ENCODE measurements at regions not wholly inside any gene's neighbourhood (a gene's known extent, or its start where the extent isn't known, plus 50 kb on each side); places are given as distances from the start of the nearest gene placed in this dataset.
"Not testable (repeated sequence)": the region's sequence is repeated elsewhere in the genome, so short reads cannot be mapped to it uniquely, and the experiment has no call there.

DNA sequence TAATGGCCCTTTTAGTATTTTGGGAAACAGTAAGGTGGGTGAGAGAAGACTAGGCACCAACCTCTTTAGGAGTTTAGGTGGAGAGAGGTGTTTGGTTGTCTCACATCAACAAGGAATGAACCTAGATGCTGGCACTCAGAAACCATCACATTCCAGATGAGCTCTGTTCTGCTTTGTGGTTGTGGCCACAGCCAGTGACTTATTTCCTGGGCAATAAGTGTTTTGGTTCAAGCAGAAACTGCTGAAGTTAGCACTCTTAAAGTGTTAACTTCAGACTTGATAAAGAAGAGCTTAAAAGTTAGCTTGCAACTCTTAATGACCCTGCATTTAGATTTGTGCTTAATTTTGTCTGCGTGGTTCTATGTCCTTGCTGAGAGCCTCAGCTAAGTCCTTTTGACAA is 929.2 kb downstream of the SLC4A3 start:
- DNase-seq (ENCODE audit: low read depth) = no peak

DNA sequence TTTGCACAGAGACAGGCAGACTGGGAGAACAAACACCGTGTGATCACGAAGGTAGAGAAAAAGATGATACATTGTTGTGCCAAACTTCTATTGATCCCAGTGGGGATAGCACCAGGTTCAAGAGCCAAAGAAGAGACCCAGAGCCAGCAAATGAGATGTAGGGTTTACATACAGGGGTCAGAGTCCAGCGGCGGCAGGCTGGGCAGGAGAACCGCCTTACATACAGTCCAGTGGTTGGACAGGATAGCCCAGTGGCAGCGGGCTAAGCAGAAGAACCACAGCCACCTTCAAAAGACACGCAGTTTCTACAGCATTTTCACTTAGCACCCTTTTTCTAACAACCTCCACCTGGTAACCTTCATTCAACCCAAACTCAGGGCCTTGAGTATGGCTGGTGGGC is 932.8 kb downstream of the SLC4A3 start:
- DNase-seq (ENCODE audit: low read depth) = no peak

DNA sequence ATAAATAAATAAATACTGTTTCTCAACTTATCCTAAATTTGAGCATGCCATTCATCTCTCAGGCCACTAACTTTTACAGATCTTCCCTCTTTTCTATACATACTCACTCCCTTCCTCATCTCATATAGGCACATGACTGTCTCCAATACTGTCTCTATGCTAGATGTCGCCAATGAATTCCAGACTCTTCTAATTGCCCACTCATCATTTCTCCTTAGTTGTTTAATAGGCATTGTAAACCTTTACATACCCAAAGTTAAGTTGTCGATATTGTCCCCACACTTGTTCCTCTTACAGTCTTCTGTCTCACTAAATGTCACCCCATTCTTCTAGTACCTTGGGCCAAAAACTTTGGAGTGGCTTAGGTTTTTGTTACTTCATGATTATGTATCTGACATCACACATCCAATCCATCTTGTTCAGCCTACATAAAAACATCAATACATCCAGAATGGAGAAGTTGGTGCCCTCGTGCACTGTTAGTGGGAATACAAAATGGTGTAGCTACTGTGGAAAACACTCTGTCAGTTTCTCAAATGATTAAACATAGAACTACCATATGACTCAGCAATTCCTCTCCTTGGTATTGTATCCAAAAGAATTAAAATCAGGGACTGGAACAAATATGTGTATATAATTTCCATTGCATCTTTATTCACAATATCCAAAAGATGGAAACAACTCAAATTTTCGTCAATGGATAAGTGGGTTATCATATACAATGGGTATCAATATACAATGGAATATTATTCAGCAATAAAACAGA is 935.1 kb downstream of the SLC4A3 start:
- DNase-seq (ENCODE audit: low read depth) = no peak

DNA sequence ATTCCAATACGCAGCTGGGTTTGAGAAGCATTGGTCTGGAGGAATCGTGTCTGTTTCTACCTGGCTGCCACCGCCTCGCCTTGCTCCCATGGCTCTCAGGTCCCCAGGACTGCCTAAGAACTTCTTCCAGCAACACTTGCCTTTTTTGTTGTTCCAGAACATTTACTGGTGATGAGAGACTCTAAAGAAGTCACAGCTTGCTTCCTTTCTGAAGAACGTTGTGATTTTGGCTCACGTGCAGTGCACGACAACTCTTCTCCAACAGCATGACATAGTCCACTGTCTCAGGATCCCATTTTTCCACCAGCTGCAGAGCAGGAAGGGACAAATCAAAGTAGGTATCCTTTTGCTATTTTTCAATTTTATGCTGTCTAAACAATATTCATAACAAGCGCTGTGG is 940.9 kb downstream of the SLC4A3 start:
- DNase-seq (ENCODE audit: low read depth) = no peak

GRCh38 chr2:220569112-220569897 is 941.9 kb downstream of the SLC4A3 start:
- no peak for DNase-seq (ENCODE audit: low read depth)

DNA sequence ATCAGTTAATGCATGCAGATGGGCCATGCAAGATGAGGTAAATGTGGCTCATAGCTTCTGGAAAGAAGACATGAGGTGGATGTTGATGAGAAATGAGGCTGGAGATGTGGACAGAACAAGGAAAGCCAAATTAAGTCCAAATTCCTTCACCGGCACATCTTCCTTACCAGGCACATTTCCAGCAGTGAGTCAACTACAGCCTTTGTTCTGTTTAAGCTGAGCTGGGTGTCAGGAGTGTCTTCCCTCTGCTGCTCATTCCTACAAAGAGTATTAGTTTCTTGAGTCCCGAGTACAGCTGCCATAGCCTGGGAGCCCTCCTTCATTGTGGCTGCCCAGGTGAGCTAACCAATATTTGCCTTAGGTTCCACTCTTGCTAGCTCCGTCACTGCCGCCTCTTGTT is 945.0 kb downstream of the SLC4A3 start:
- no peak for DNase-seq (ENCODE audit: low read depth)

DNA sequence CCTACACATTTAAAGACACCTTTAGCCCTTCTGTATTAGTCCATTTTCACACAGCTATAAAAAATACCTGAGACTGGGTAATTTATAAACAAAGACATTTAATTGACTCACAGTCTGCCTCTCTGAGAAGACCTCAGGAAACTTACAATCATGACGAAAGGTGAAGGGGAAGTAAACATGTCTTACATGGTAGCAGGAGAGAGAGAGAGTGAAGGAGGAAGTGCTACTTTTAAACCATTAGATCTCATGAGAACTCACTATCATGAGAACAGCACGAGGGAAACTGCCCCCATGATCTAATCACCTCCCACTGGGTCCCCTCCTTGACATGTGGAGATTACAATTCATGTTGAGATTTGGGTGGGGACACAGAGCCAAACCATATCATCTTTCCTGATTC is 946.6 kb downstream of the SLC4A3 start:
- no peak for DNase-seq (ENCODE audit: low read depth)

DNA sequence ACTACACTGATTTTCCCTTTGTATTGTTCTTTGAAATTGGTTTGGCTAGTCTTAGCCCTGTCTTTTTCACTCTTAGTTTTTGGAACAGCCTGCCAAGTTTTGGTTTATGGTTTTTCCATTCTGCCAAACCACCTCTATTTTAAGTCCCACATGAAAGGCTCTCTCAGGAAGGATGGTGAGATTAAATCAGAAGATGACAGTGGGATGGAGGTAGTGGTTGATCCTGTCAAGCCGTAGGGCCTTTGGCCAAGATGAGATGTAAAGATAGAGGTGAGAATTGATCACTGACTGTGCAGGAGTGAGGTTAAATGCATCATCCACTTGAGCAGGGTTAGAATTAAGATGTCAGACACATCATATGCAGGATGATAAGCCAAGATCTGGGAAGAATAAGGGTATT is 948.5 kb downstream of the SLC4A3 start:
- DNase-seq (ENCODE audit: low read depth) = no peak

DNA sequence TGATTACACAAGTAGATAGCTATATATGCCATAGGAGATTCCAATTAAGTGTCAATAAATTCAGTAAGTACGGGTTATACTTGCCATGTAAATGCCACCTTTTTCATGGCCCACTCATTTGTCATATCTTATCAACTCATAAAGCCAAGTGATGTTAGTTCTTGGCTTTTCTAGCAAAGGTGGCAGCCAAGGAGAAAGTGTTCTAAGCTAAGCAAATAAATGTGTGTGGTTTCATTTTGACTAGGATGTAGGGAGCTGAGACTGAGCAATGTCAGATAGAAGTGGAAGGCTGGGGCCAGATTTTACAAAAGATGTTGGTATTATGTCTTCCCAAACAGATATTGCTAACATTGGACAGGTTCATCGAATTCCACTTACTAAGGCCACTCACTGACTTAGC is 952.0 kb downstream of the SLC4A3 start:
- no peak for DNase-seq (ENCODE audit: low read depth)

DNA sequence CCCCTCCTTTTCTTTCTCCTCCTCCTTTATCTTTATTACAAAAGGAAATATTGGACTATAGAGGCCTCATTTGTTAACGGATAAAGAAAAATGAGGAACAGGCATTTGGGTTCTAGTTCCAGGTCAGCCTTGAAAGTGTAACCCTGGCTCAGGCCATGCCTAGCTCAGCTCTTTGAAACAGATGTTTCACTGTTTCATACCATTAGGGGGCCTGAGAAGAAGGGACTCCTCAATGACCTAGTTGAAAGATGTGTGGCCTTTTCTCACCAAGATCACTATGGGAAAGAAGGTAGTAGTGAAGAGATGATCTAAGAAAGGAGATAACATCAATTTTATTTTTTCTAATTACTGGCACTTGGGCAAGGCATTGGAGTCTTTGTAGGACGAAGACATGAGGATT is 952.7 kb downstream of the SLC4A3 start:
- no peak for DNase-seq (ENCODE audit: low read depth)

DNA sequence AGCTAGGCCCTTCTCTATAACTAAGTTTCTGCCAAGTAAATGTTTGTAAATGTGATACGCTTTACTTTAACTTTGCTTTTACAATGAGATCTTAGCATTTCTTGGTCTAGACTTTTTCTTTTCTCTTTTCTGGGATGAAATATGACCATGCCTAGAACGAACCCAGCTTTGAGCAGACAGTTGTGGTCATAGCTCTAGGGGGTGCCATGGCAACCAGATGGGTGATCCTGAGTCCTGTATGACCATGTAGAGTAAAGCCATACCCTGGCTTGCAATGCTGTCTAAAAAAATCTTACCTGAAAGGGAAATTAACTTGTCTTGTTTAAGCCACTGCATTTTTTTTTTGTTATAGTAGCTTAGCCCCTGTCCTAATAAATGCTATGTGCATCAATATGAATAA is 956.3 kb downstream of the SLC4A3 start:
- DNase-seq (ENCODE audit: low read depth) = no peak

DNA sequence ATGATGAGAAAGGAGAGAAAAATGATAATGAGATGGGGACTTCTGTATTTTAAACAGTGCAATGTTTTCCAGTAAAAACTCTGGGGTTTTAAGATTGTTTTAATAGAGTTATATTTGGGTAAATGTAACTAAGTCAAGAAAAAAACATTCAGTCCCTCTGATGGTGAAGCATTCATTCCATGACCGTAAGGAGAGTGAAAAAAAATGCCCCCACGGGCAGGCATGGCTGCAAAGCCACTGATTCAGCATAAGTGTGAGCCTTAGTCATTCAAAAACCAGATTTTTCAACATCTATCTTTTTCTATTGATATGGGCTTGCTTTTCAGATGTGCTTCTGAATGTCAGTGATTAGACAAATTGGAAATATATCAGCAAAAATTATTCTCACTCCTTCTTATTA is 957.8 kb downstream of the SLC4A3 start:
- DNase-seq (ENCODE audit: low read depth) = no peak

- DNase-seq (ENCODE audit: low read depth) = no peak
Measured at GRCh38 chr2:220586980-220587530, 959.6 kb downstream of the SLC4A3 start.

DNA sequence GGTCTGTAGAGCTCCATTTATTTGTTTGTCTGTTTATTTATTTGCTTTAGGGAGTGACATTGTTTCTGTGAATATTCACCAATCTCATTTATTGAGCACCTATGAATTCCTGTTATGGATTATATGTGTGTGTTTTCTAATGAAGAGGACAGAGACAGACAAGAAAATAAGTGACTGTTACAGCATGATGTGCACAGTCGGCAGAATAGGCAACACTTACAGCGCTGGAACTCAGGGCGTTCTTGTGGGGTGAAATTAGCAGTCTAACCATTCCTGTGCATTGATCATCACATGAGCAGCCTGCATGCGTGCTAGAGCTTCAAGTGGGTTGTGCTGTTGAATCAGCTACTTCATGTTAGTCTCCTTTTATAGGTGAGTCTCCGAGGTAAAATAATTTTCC is 960.7 kb downstream of the SLC4A3 start:
- DNase-seq (ENCODE audit: low read depth) = no peak

DNA sequence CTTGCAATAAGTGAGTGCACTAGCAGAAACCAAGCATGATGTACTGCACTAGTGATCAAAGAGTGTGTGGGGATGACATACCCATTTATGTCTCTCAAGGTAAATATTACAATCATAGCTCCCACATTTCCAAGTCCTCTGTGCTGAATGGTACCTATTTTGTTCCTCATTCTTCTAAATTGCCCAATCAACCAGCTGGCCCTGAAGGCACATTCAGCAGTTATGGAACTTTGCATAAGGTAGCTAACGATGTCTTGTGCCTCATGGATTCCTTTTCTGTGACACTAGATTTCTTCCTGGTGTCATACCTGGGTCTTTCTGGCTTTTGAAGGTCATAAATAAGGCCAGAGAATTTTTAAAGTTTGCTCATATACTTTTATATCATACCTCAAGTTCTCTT is 963.0 kb downstream of the SLC4A3 start:
- no peak for DNase-seq (ENCODE audit: low read depth)

DNA sequence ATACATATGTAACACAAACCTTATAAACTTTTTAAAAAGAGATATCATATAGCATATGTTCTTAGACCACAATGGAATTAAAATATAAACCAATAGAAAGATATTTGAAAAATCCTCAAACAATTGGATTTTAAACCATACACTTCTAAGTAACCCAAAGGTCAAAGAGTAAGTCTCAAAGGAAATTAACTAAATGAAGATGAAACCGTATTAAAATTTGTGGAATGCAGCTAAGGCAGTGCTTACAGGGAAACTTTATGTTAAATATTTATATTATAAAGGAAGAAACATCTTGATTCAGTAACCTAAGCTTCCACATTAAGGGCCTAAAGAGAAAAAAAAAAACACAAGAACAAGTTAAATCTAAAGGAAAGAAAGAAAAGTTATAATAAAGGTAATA is 966.1 kb downstream of the SLC4A3 start:
- no peak for DNase-seq (ENCODE audit: low read depth)

DNA sequence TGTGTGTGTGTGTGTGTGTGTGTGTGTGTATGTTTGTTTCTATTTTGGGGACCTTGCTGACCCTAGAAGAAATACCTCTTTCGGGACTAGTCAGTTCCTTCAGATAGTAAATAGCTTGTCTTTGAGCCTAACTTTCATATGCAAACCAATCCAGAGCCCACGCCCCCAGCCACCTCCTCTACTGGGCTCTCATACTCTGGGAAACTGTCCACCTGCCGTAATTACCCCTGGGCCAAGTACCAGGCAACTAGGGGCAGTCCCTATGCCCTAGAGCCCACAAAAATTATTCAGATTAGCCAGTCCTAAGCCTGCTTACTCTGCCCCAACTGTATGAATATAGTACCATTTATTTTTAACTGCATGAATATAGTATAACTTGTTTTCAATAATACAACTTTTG is 970.4 kb downstream of the EPHA4 start:
- DNase-seq (ENCODE audit: low read depth) = no peak

DNA sequence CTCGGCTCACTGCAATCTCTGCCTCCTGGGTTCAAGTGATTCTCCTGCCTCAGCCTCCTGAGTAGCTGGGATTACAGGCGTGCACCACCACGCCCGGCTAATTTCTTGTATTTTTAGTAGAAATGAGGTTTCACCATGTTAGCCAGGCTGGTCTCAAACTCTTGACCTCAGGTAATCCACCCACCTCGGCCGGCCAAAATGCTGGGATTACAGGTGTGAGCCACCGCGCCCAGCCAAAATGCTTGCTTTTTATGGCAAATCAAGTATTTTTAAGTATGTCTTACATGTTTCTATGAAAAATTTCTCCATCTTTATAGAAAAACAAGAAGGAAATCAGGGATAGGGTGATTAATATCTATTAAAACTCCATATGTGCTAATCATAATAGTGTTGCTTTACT is 959.1 kb downstream of the EPHA4 start:
- DNase-seq (ENCODE audit: low read depth) = not testable (repeated sequence)

DNA sequence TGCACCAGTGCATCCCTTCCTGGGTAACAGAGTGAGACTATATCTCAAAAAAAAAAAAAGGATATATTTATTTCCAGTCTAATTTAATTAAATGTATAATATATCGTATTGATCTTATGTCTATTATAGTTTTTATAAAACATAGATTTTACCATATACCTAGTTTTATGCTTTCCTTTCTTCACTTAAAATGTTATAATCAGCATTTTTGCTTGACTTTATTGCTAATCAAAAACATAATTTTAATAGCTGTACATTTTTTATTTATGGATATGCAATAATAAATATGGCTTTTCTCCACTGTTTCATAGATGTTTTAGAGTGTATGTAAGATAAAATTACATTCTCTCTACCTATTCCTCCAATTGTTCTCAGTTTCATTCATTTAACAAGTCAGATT is 958.0 kb downstream of the EPHA4 start:
- DNase-seq (ENCODE audit: low read depth) = no peak

DNA sequence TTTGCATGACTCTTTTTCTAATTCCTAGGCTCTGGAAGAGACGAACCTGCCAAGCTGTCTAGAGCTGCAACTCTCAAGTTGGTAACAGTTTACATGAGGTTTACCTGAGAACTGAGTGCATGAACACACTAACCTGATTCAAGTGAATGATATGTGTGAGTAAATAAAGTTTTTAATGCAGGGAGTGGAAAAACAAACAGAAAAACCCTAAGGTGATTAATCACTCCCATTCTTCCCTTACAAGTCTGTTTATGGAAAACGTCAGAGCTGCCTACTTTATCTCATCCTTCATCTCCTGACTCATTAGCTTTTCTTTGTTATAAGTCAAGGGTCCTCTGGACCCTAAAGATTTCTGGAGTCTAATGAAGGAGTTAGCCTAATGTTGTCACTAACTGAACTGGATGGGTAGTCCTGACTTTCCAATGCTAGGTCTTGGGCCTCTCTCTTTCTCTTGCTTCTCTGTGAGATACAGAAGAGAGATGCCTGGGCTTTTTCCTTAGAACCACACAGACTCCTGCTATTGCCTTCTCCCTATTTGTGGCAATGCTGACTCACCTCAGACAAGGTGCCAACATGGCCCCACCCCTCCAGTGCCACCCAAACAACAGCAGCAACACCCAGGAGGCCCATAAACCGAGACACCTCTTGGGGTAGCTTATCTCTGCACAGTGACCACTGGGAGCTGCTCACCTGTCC is 952.4 kb downstream of the EPHA4 start:
- DNase-seq (ENCODE audit: low read depth) = no peak

DNA sequence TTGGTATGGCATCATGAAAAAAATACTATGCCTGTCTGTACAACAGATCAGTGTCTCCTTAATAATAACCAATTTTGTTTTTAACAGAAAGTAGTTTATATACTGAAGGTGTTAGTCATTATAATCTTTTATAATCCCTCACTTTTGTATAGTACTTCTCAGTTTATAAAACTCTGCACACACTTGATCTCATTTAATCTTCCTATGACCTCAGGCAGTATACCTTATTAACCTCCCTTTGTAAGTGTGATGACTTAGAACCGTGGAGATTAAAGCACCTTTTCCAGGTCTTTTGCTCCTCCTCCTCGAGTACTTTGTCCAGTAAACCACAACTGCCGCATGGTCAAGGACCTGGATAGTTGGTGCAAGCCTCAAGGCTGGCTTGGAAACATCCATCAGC is 945.5 kb downstream of the EPHA4 start:
- DNase-seq (ENCODE audit: low read depth) = no peak

GRCh38 chr2:220628252-220628651 is 943.9 kb downstream of the EPHA4 start:
- no peak for DNase-seq (ENCODE audit: low read depth)

- DNase-seq (ENCODE audit: low read depth) = no peak
Measured at GRCh38 chr2:220641137-220641536, 931.0 kb downstream of the EPHA4 start.

All from stimulated activated CD8-positive, alpha-beta memory T cell treated with anti-CD3 and anti-CD28 coated beads, Interleukin-12 subunit alpha, Interleukin-12 subunit beta, amount 100 ng/mL, for 1 hour (primary cell).